D721Med (cell line): ENCODE measurements at regions not wholly inside any gene's neighbourhood (a gene's known extent, or its start where the extent isn't known, plus 50 kb on each side); places are given as distances from the start of the nearest gene placed in this dataset.

Experiments used
- DNase-seq: peaks from one replicate; pipeline ENCODE4 v3.0.0; 2011; ENCODE audit warnings: low spot score; ENCODE audit not compliant: insufficient read length
- FAIRE-seq: peaks from 2 replicates; lab custom pipeline; 2011; peaks lifted over from hg19 to GRCh38; lab: Jason Lieb, UNC
- CTCF ChIP-seq: IDR thresholded peaks from 2 replicates; pipeline ENCODE4 v1.5.1; 2012; ENCODE audit warnings: mild to moderate bottlenecking, control low read depth; ENCODE audit not compliant: insufficient read depth; ENCODE audit errors: missing control alignments

- no peak for TF ChIP-seq CTCF
- FAIRE-seq (no peak), DNase-seq (no peak)
These were observed 565.2 kb downstream of the BUD13 start for GRCh38 chr11:116207421-116208141.

GRCh38 chr11:116207019-116207418 lies 565.8 kb downstream of the BUD13 start:
- FAIRE-seq (no peak), DNase-seq (no peak)
- no peak for TF ChIP-seq CTCF

- TF ChIP-seq CTCF: no peak
- FAIRE-seq (no peak), DNase-seq (no peak)
These were observed 569.9 kb downstream of the BUD13 start for GRCh38 chr11:116202922-116203321.

- TF ChIP-seq CTCF: no peak
- no peak for FAIRE-seq
- DNase-seq: no peak
These were observed 572.2 kb downstream of the BUD13 start for GRCh38 chr11:116200564-116200963.

GRCh38 chr11:116199182-116199581 lies 573.6 kb downstream of the BUD13 start:
- FAIRE-seq: no peak

GRCh38 chr11:116194156-116194904 lies 578.5 kb downstream of the BUD13 start:
- FAIRE-seq: no peak
- no peak for TF ChIP-seq CTCF
- DNase-seq: no peak

More at GRCh38 chr11:116199182-116199581, 573.6 kb downstream of the BUD13 start:
- peak; percentile 45 for DNase-seq
- no peak for TF ChIP-seq CTCF
